Parathyroid adenoma (tissue), 2 donors: ENCODE measurements at regions not wholly inside any gene's neighbourhood (a gene's known extent, or its start where the extent isn't known, plus 50 kb on each side); places are given as distances from the start of the nearest gene placed in this dataset.

Source experiments
- H2AFZ ChIP-seq: fragments of 300-600 bp; sonication (generic); one replicate; pipeline ENCODE4 v1.7.0; 2017; ENCODE audit warnings: antibody characterized with exemption, mild to moderate bottlenecking
- H3K27ac ChIP-seq: fragments of 300-600 bp; sonication (generic); one replicate; pipeline ENCODE4 v1.7.0; 2017
- H3K27me3 ChIP-seq: fragments of 300-600 bp; sonication (generic); one replicate; pipeline ENCODE4 v1.7.0; 2017; ENCODE audit warnings: low read length; ENCODE audit not compliant: control insufficient read depth, insufficient read depth
- H3K36me3 ChIP-seq: fragments of 300-600 bp; sonication (generic); one replicate; pipeline ENCODE4 v1.7.0; 2017; ENCODE audit warnings: low read length; ENCODE audit not compliant: control insufficient read depth, insufficient read depth
- H3K4me1 ChIP-seq: fragments of 300-600 bp; sonication (generic); one replicate; pipeline ENCODE4 v1.7.0; 2017; ENCODE audit warnings: control low read depth
- H3K4me2 ChIP-seq: fragments of 300-600 bp; sonication (generic); one replicate; pipeline ENCODE4 v1.7.0; 2017; ENCODE audit warnings: low read length
- H3K4me3 ChIP-seq: fragments of 300-600 bp; sonication (generic); one replicate; pipeline ENCODE4 v1.7.0; 2017; ENCODE audit warnings: low read depth, low read length
- H3K79me2 ChIP-seq: fragments of 300-600 bp; sonication (generic); one replicate; pipeline ENCODE4 v1.7.0; 2017; ENCODE audit warnings: control low read depth
- H3K9ac ChIP-seq: fragments of 300-600 bp; sonication (generic); one replicate; pipeline ENCODE4 v1.7.0; 2017; ENCODE audit warnings: mild to moderate bottlenecking
- H3K9me3 ChIP-seq: fragments of 300-600 bp; sonication (generic); one replicate; pipeline ENCODE4 v1.7.0; 2017; ENCODE audit warnings: low read length; ENCODE audit not compliant: control insufficient read depth
- TF ChIP-seq, protein P1 (sequence below): fragments of 300-600 bp; sonication (generic); IDR thresholded peaks from one replicate; pipeline ENCODE4 v1.7.0; 2017; ENCODE audit warnings: antibody characterized with exemption, mild to moderate bottlenecking
- donor health status: primary hyperparathyroidism.

DNA sequence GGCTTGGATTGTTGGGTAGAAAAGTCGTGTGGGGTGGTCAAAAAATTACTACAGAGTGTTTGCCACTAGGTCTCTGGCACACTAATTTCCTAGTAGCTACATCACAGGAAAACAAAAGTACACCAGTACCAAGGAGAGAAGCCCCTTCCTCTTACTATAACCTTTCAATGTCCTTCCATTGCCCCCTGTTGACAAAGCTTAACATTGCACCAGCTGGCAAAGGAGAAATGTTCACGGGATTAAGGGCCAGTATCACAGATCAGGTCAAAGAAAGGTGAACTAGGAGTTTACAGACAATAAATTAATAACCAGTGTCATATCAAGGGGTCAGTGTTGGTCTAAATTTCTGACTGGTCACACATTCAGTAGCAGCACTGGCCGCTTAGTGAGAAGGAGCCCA is 1139.6 kb upstream of the FAM98A start:
- no peak overlapping the region for H3K4me2 ChIP-seq
- no peaks in the 10 kb centered on the region for H3K36me3 ChIP-seq
- H3K4me3 ChIP-seq = no peak overlapping the region
- H3K9me3 ChIP-seq = no peaks in the 10 kb centered on the region
- H3K27me3 ChIP-seq = no peaks in the 10 kb centered on the region
- no peaks in the 10 kb centered on the region for H3K4me1 ChIP-seq
- H3K79me2 ChIP-seq = no peaks in the 10 kb centered on the region
- H3K27ac ChIP-seq = no peak overlapping the region
- TF ChIP-seq, protein P1, sequence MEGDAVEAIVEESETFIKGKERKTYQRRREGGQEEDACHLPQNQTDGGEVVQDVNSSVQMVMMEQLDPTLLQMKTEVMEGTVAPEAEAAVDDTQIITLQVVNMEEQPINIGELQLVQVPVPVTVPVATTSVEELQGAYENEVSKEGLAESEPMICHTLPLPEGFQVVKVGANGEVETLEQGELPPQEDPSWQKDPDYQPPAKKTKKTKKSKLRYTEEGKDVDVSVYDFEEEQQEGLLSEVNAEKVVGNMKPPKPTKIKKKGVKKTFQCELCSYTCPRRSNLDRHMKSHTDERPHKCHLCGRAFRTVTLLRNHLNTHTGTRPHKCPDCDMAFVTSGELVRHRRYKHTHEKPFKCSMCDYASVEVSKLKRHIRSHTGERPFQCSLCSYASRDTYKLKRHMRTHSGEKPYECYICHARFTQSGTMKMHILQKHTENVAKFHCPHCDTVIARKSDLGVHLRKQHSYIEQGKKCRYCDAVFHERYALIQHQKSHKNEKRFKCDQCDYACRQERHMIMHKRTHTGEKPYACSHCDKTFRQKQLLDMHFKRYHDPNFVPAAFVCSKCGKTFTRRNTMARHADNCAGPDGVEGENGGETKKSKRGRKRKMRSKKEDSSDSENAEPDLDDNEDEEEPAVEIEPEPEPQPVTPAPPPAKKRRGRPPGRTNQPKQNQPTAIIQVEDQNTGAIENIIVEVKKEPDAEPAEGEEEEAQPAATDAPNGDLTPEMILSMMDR = no peak
- no peak overlapping the region for H3K9ac ChIP-seq
- H2AFZ ChIP-seq = no peak overlapping the region

DNA sequence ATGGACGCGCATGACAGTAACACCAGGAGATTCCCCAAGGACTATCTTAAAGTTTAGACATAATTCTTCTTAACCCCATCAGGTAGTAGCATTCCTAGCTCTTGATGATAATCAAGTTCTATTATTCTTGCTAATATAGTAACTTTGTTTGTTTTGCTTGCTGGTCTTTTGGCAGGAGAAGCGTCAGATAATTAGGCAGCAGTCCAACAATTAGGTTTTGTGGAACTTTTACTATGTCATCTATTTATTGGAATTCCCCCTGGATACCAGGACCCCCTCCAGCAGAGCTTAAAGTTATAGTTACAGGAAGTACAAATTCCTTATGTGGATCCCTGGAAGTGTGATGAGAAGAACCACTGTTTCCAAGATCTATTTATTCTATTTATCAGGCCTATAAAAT is 1138.0 kb upstream of the FAM98A start:
- H3K27ac ChIP-seq = no peak overlapping the region
- H3K9me3 ChIP-seq = no peaks in the 10 kb centered on the region
- H3K79me2 ChIP-seq = no peaks in the 10 kb centered on the region
- no peaks in the 10 kb centered on the region for H3K4me1 ChIP-seq
- TF ChIP-seq, protein P1 = no peak
- H2AFZ ChIP-seq = no peak overlapping the region
- no peaks in the 10 kb centered on the region for H3K36me3 ChIP-seq
- H3K27me3 ChIP-seq = no peaks in the 10 kb centered on the region
- H3K4me3 ChIP-seq = no peak overlapping the region
- no peak overlapping the region for H3K9ac ChIP-seq
- H3K4me2 ChIP-seq = no peak overlapping the region

DNA sequence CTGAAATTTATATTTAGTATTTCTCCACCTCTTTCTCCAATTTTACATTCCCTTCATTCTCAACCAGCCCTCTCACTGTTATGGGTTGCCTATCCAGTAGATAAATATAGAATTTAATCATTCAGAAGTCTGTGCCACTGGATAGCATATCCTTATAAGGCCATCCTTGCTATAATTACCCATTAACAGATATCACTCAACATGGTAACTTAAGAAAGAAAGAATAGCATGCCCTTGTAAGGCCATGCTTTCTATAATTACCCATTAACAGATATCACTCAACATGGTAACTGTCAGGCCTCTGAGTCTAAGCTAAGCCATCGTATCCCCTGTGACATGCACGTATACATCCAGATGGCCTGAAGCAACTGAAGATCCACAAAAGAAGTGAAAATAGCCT is 1137.4 kb upstream of the FAM98A start:
- H3K4me1 ChIP-seq = no peaks in the 10 kb centered on the region
- no peak overlapping the region for H2AFZ ChIP-seq
- H3K79me2 ChIP-seq = no peaks in the 10 kb centered on the region
- H3K36me3 ChIP-seq = no peaks in the 10 kb centered on the region
- H3K9me3 ChIP-seq = no peaks in the 10 kb centered on the region
- TF ChIP-seq, protein P1 = no peak
- H3K9ac ChIP-seq = no peak overlapping the region
- H3K4me2 ChIP-seq = no peak overlapping the region
- H3K27me3 ChIP-seq = no peaks in the 10 kb centered on the region
- no peak overlapping the region for H3K4me3 ChIP-seq
- no peak overlapping the region for H3K27ac ChIP-seq

DNA sequence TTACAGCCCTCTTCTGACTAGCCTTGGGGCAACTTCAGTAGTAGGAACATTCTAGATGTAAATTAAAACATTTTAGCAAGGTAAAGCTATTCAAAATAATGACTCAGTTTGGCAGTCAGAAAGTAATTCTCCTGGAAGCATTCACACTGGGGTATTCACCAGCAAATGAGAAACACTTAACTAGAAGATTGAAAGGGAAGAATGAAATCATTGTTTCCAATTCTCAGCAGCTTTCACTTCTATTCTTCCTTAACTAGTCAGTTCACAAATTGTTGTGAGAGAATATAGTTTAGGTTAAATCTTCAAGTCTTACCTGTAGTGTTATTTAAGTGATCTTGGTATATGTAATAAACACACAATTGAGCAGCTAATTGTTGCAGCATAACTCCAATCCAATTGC is 1135.6 kb upstream of the FAM98A start:
- H3K27me3 ChIP-seq = no peaks in the 10 kb centered on the region
- H3K4me3 ChIP-seq = no peak overlapping the region
- H3K9me3 ChIP-seq = no peaks in the 10 kb centered on the region
- no peaks in the 10 kb centered on the region for H3K36me3 ChIP-seq
- H3K79me2 ChIP-seq = no peaks in the 10 kb centered on the region
- H3K4me2 ChIP-seq = no peak overlapping the region
- H3K9ac ChIP-seq = no peak overlapping the region
- H3K4me1 ChIP-seq = no peaks in the 10 kb centered on the region
- H3K27ac ChIP-seq = no peak overlapping the region
- TF ChIP-seq, protein P1 = no peak
- H2AFZ ChIP-seq = no peak overlapping the region

DNA sequence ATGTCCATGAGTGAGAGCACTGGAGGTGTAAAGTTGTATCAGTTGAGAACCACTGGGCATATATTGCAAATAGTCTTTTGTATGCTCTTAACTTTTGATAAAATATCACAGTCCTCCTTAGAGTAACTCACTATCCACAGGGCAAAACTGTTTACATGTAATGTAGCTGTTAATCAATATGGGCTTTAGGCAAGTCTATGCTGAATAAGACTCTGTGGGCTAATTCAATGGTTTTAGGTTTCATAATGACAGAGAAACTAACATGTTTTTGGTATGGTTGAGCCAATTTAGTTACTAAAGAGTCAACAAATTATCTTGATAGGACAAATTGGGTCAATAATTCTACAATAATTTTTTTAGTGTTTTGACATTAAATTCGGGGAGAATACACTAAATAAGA is 1134.9 kb upstream of the FAM98A start:
- Histone ChIP-seq H2AFZ (no peak overlapping the region), H3K27ac (no peak overlapping the region), H3K9ac (no peak overlapping the region), H3K4me2 (no peak overlapping the region), H3K9me3 (no peaks in the 10 kb centered on the region), H3K79me2 (no peaks in the 10 kb centered on the region), H3K27me3 (no peaks in the 10 kb centered on the region), H3K36me3 (no peaks in the 10 kb centered on the region), H3K4me3 (no peak overlapping the region), H3K4me1 (no peaks in the 10 kb centered on the region)
- TF ChIP-seq, protein P1 = no peak
